ENCODE measurements at regions not wholly inside any gene's neighbourhood (a gene's known extent, or its start where the extent isn't known, plus 50 kb on each side); places are given as distances from the start of the nearest gene placed in this dataset.

DNA sequence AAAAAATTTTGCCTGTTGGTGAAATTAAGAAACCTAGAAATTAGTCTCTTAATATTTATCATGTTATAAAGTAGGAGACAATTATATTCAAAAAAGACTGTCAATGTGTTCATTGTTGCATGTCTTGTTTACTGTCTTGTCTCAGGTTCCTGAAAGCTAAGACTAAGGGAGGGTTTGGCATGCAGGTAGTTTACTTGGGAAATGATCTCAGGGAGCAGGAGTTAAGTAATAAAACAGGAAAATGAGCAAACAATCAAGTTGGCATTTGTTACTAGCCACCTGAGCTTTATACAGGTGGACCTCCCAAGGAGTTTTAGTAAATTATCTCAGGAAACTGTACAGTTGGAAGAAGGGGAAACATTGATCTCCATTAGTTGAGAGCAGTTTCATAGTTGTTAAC lies 188.0 kb upstream of the MDGA2 start:
- Histone ChIP-seq H3K4me2 (ENCODE audit: low read length) (no peak overlapping the region), H3K9me3 (ENCODE audit: low read length) (no peaks in the 10 kb centered on the region), H4K20me1 (ENCODE audit: low read length) (no peaks in the 10 kb centered on the region), H3K27me3 (ENCODE audit: low read length) (no peaks in the 10 kb centered on the region), H3K36me3 (ENCODE audit: low read depth, low read length) (no peaks in the 10 kb centered on the region), H3K4me1 (ENCODE audit: insufficient read depth, low read length) (no peaks in the 10 kb centered on the region), H3K9me2 (replicated peaks; ENCODE audit: low read length) (no peaks in the 10 kb centered on the region), H3K4me3 (ENCODE audit: low read length) (no peak overlapping the region), H3K9ac (ENCODE audit: low read length) (no peak overlapping the region), H3K27ac (ENCODE audit: low read length) (no peak overlapping the region), H3F3A (ENCODE audit: low read length, unreplicated experiment) (no peaks in the 10 kb centered on the region), H3K79me2 (ENCODE audit: low read length) (no peaks in the 10 kb centered on the region), H2AFZ (ENCODE audit: low read length) (no peak overlapping the region)
- ChIA-PET POLR2A (ENCODE audit: unreplicated experiment) (no interaction called here), CTCF (no interaction called here)
- intact Hi-C loops (cut with micrococcal nuclease): no loop called here
- TF ChIP-seq CTCF (conservative IDR thresholded peaks at IDR 0.05; ENCODE audit: low read depth, low read length) (no peak), EZH2phosphoT487 (IDR thresholded peaks at IDR 0.05; ENCODE audit: borderline replicate concordance, low read length) (no peak), EZH2 (IDR thresholded peaks at IDR 0.05; ENCODE audit: low read length, unreplicated experiment) (no peak)
- BruUV-seq (replicated peaks): no TSS peak
- peak; percentile 18; the same call in 1 of the 2 replicates for ATAC-seq
- no peak for DNase-seq

DNA sequence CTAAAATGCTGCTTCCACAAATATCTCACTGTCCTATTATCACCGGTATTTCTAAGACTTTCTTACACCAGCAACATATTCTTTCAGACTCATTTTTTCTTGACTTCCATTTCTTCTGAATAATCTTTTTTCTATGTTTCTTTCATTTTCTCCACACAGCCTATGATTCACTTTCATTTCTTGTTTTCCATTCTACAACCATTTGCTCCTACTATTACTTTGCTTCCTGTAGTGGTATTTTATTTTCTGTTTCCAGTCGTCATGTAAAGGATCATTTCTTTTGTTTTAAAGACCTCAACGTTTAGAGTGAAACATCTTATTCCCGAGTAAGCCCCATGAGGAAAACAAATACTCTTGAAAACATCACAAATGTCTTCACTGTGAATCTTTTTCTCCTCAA lies 182.2 kb upstream of the MDGA2 start:
- no peaks in the 10 kb centered on the region for H3K79me2 ChIP-seq (ENCODE audit: low read length)
- H3K27me3 ChIP-seq (ENCODE audit: low read length): no peaks in the 10 kb centered on the region
- no peak overlapping the region for H3K27ac ChIP-seq (ENCODE audit: low read length)
- H4K20me1 ChIP-seq (ENCODE audit: low read length): no peaks in the 10 kb centered on the region
- no peaks in the 10 kb centered on the region for H3K9me3 ChIP-seq (ENCODE audit: low read length)
- TF ChIP-seq EZH2phosphoT487 (IDR thresholded peaks at IDR 0.05; ENCODE audit: borderline replicate concordance, low read length) (no peak), EZH2 (IDR thresholded peaks at IDR 0.05; ENCODE audit: low read length, unreplicated experiment) (no peak), CTCF (conservative IDR thresholded peaks at IDR 0.05; ENCODE audit: low read depth, low read length) (no peak)
- no peak for ATAC-seq
- H3K4me2 ChIP-seq (ENCODE audit: low read length): no peak overlapping the region
- no peak overlapping the region for H2AFZ ChIP-seq (ENCODE audit: low read length)
- no peaks in the 10 kb centered on the region for H3F3A ChIP-seq (ENCODE audit: low read length, unreplicated experiment)
- no peaks in the 10 kb centered on the region for H3K9me2 ChIP-seq (replicated peaks; ENCODE audit: low read length)
- ChIA-PET POLR2A (ENCODE audit: unreplicated experiment) (no interaction called here), CTCF (no interaction called here)
- no peak overlapping the region for H3K4me3 ChIP-seq (ENCODE audit: low read length)
- no peaks in the 10 kb centered on the region for H3K4me1 ChIP-seq (ENCODE audit: insufficient read depth, low read length)
- intact Hi-C loops (cut with micrococcal nuclease): no loop called here
- no peak for DNase-seq
- no TSS peak for BruUV-seq (replicated peaks)
- no peaks in the 10 kb centered on the region for H3K36me3 ChIP-seq (ENCODE audit: low read depth, low read length)
- no peak overlapping the region for H3K9ac ChIP-seq (ENCODE audit: low read length)

DNA sequence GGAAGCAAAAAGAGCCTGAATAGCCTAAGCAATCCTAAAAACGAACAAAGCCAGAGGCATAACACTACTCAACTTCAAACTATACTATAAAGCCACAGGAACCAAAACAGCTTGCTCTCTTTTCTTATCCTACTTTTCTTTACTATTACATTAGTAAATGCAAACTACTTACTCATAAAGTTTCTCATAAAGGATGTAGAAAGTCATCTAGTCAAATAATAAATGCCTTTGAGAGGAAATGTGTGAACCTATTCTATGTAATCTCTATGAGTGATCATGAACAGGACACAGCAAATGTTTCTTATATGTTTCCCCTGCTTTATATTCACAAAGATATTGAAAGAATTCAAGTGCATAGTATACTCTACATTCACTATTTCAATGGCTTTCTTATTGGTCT lies 176.9 kb upstream of the MDGA2 start:
- intact Hi-C loops (cut with micrococcal nuclease): no loop called here
- Histone ChIP-seq H3K9me2 (replicated peaks; ENCODE audit: low read length) (no peaks in the 10 kb centered on the region), H3K4me2 (ENCODE audit: low read length) (no peak overlapping the region), H3K9ac (ENCODE audit: low read length) (no peak overlapping the region), H3K79me2 (ENCODE audit: low read length) (no peaks in the 10 kb centered on the region), H3K4me1 (ENCODE audit: insufficient read depth, low read length) (no peaks in the 10 kb centered on the region), H2AFZ (ENCODE audit: low read length) (no peak overlapping the region), H3F3A (ENCODE audit: low read length, unreplicated experiment) (no peaks in the 10 kb centered on the region), H3K4me3 (ENCODE audit: low read length) (no peak overlapping the region), H4K20me1 (ENCODE audit: low read length) (no peaks in the 10 kb centered on the region), H3K27me3 (ENCODE audit: low read length) (no peaks in the 10 kb centered on the region), H3K9me3 (ENCODE audit: low read length) (0 out of 2 replicates have a peak, but pooled peaks cover 5% of the 10 kb centered on the region), H3K36me3 (ENCODE audit: low read depth, low read length) (no peaks in the 10 kb centered on the region), H3K27ac (ENCODE audit: low read length) (no peak overlapping the region)
- ATAC-seq (no peak), DNase-seq (no peak)
- TF ChIP-seq CTCF (conservative IDR thresholded peaks at IDR 0.05; ENCODE audit: low read depth, low read length) (no peak), EZH2 (IDR thresholded peaks at IDR 0.05; ENCODE audit: low read length, unreplicated experiment) (no peak), EZH2phosphoT487 (IDR thresholded peaks at IDR 0.05; ENCODE audit: borderline replicate concordance, low read length) (no peak)
- POLR2A ChIA-PET (ENCODE audit: unreplicated experiment): no interaction called here
- CTCF ChIA-PET: no interaction called here
- no TSS peak for BruUV-seq (replicated peaks)
